Fibroblast of pulmonary artery (primary cell): ENCODE measurements at regions not wholly inside any gene's neighbourhood (a gene's known extent, or its start where the extent isn't known, plus 50 kb on each side); places are given as distances from the start of the nearest gene placed in this dataset.
A peak's percentile ranks its signal among the peaks of the same experiment; 100 is the strongest.

Experiments
- DNase-seq: peaks from one replicate; pipeline ENCODE4 v3.0.0-alpha.2; 2010; ENCODE audit warnings: low read depth
- H3K4me3 ChIP-seq: replicated peaks from 2 replicates; pipeline ENCODE4 v1.5.1; 2011; ENCODE audit warnings: low read depth, mild to moderate bottlenecking, control low read depth, low read length, moderate library complexity
- CTCF ChIP-seq: IDR thresholded peaks from 2 replicates; pipeline ENCODE4 v1.5.1; 2011; ENCODE audit warnings: mild to moderate bottlenecking, control low read depth, low read length, inconsistent platforms; ENCODE audit errors: missing control alignments

DNA sequence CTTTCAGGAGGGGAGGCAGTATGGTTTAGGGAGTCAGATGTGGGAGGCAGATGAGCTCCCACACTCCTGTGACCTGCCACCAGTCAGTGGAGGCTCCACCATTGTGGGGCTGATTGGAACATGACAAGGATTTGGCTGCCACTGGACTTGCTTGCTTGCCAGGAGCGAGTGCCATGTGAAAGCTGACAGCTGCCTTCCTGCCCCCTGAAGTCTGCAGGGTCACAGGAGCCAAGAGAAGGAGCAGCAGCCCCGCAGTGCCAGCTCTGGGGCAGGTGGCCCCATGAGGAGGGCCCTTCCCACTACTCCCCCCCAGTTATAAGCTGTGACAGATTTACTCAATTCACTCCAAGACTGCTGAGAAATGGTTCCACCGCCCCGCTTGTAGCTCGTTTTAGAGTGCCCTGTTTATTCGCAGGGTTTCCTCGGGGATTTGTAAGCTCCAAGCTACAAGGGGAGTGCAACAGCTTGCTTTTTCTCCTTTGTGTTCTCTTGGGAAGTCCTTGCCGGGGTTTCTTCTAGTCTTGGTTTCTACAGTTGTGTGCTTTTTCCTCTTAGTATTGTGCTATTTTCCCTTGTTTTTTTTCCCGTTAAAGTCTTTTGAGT lies 414.3 kb downstream of the MEIS1 start:
- DNase-seq = no peak
- no peak overlapping the region for H3K4me3 ChIP-seq
- TF ChIP-seq CTCF = no peak

DNA sequence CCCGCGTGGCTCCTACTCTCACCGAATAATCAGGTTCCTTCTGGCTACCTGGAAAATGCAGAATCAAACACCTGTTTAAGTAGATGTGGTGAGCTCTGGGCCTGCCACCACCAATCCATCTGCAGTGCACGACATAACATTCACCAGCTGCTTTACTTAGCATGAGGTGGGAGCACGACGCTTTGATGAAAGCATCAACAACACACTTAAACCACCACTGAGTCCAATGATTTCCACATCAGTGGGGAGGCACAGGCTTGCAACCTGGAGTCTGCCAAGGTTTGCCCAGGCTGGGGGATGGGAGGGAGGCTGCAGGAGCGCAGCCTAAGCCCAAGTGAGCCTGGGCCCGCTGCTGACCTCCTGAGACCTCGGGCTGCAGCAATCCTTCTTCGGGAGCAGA lies 415.5 kb downstream of the MEIS1 start:
- TF ChIP-seq CTCF = no peak
- H3K4me3 ChIP-seq = no peak overlapping the region
- no peak for DNase-seq

GRCh38 chr2:66851449-66851872 lies 416.5 kb downstream of the MEIS1 start:
- no peak for TF ChIP-seq CTCF
- H3K4me3 ChIP-seq = no peak overlapping the region
- DNase-seq = peak; percentile 72

DNA sequence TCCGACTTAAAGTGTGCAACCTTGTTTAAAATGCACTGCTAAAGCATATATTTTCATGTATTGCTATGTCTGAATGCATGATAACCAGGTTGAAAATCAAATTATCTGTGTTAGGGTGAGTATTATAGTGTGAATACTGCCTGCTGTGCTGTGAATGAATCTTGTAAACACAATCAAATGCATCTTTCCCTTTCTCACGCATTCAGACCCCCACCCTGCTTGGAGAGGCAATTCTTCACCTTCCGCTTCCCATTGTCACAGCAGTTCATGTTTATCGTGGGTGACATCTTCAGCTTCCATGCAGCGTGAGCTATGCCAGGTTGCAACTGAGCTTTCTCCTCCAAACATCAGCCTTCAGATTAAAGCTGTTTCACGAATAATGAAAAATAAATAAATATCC lies 418.0 kb downstream of the MEIS1 start:
- no peak overlapping the region for H3K4me3 ChIP-seq
- TF ChIP-seq CTCF = no peak
- DNase-seq = no peak

GRCh38 chr2:66853585-66853984 lies 418.7 kb downstream of the MEIS1 start:
- no peak for TF ChIP-seq CTCF
- H3K4me3 ChIP-seq = no peak overlapping the region
- DNase-seq = no peak

GRCh38 chr2:66854298-66854697 lies 419.4 kb downstream of the MEIS1 start:
- DNase-seq = no peak
- TF ChIP-seq CTCF = no peak
- no peak overlapping the region for H3K4me3 ChIP-seq
